ENCODE measurements at regions not wholly inside any gene's neighbourhood (a gene's known extent, or its start where the extent isn't known, plus 50 kb on each side); places are given as distances from the start of the nearest gene placed in this dataset.

- TF ChIP-seq CTCF (IDR thresholded peaks at IDR 0.05; ENCODE audit: insufficient read depth, low read length) = no peak
- no peak for TF ChIP-seq POLR2AphosphoS5 (IDR thresholded peaks at IDR 0.05; ENCODE audit: low read depth)
These were observed 362.3 kb downstream of the HLX start for GRCh38 chr1:221241592-221241991.
